Right atrium auricular region (tissue), 2 donors: ENCODE measurements at regions not wholly inside any gene's neighbourhood (a gene's known extent, or its start where the extent isn't known, plus 50 kb on each side); places are given as distances from the start of the nearest gene placed in this dataset.

ENCODE experiments used
- DNase-seq: peaks from one replicate; pipeline ENCODE4 v3.0.0-alpha.2; 2019; ENCODE audit warnings: low spot score
- H3K27ac ChIP-seq, 2 donors: fragments of 200-600 bp; sonication (generic); 1 replicate in 1 of 2; 2 replicates in 1 of 2; pipeline ENCODE4 v1.5.1; 2016 to 2019
- H3K27me3 ChIP-seq, 2 donors: fragments of 200-600 bp; sonication (generic); one replicate each; pipeline versions ENCODE4 v1.5.1 to v1.6.0; 2017 to 2019
- H3K36me3 ChIP-seq: fragments of 200-600 bp; sonication (generic); one replicate; pipeline ENCODE4 v1.5.1; 2016
- H3K4me1 ChIP-seq, 2 donors: fragments of 200-600 bp; sonication (generic); one replicate each; pipeline versions ENCODE4 v1.5.1 to v1.6.0; 2017 to 2019
- H3K4me3 ChIP-seq, 2 donors: fragments of 200-600 bp; sonication (generic); 1 replicate in 1 of 2; 2 replicates in 1 of 2; pipeline ENCODE4 v1.5.1; 2017 to 2019; ENCODE audit warnings: mild to moderate bottlenecking in 1 of 2, moderate library complexity in 1 of 2
- H3K9me3 ChIP-seq, 2 donors: fragments of 200-600 bp; sonication (generic); one replicate each; pipeline ENCODE4 v1.5.1; 2019
- CTCF ChIP-seq, 2 donors: fragments of 200-600 bp; sonication (generic); IDR thresholded peaks; one replicate each; pipeline ENCODE4 v1.5.1; 2019; ENCODE audit warnings: antibody characterized with exemption in 2 of 2

GRCh38 chr15:98025237-98025636 is 64.7 kb downstream of the ARRDC4 start:
- no peak for DNase-seq
- Histone ChIP-seq H3K27me3 (no peaks in the 10 kb centered on the region), H3K4me1 (no peaks in the 10 kb centered on the region), H3K9me3 (no peaks in the 10 kb centered on the region), H3K27ac (no peak overlapping the region), H3K36me3 (no peaks in the 10 kb centered on the region), H3K4me3 (no peak overlapping the region)
- TF ChIP-seq CTCF (IDR thresholded peaks at IDR 0.05) = no peak

- H3K27me3 ChIP-seq = no peaks in the 10 kb centered on the region
- no peaks in the 10 kb centered on the region for H3K4me1 ChIP-seq
Observed at GRCh38 chr15:98034731-98035130, 74.2 kb downstream of the ARRDC4 start.

GRCh38 chr15:98035134-98035533 is 74.6 kb downstream of the ARRDC4 start:
- no peaks in the 10 kb centered on the region for H3K36me3 ChIP-seq
- no peaks in the 10 kb centered on the region for H3K27me3 ChIP-seq
- H3K4me3 ChIP-seq = no peak overlapping the region
- H3K9me3 ChIP-seq = no peaks in the 10 kb centered on the region
- H3K4me1 ChIP-seq = no peaks in the 10 kb centered on the region
- no peak for TF ChIP-seq CTCF (IDR thresholded peaks at IDR 0.05)
- no peak for DNase-seq
- H3K27ac ChIP-seq = no peak overlapping the region

More at GRCh38 chr15:98034731-98035130, 74.2 kb downstream of the ARRDC4 start:
- Histone ChIP-seq H3K4me3 (no peak overlapping the region), H3K27ac (no peak overlapping the region), H3K9me3 (no peaks in the 10 kb centered on the region), H3K36me3 (no peaks in the 10 kb centered on the region)
- TF ChIP-seq CTCF (IDR thresholded peaks at IDR 0.05) = no peak
- no peak for DNase-seq

- no peak for TF ChIP-seq CTCF (IDR thresholded peaks at IDR 0.05)
- no peaks in the 10 kb centered on the region for H3K9me3 ChIP-seq
- H3K27ac ChIP-seq = no peak overlapping the region
- no peak overlapping the region for H3K4me3 ChIP-seq
- no peak for DNase-seq
- H3K27me3 ChIP-seq = no peaks in the 10 kb centered on the region
- no peaks in the 10 kb centered on the region for H3K4me1 ChIP-seq
- H3K36me3 ChIP-seq = no peaks in the 10 kb centered on the region
Observed at GRCh38 chr15:98035577-98036010, 75.1 kb downstream of the ARRDC4 start.

- no peak for DNase-seq
- no peaks in the 10 kb centered on the region for H3K9me3 ChIP-seq
- TF ChIP-seq CTCF (IDR thresholded peaks at IDR 0.05) = no peak
- H3K36me3 ChIP-seq = no peaks in the 10 kb centered on the region
- H3K27me3 ChIP-seq = no peaks in the 10 kb centered on the region
- H3K27ac ChIP-seq = no peak overlapping the region
- no peak overlapping the region for H3K4me3 ChIP-seq
- H3K4me1 ChIP-seq = no peaks in the 10 kb centered on the region
Observed at GRCh38 chr15:98039596-98039995, 79.1 kb downstream of the ARRDC4 start.

- no peak for TF ChIP-seq CTCF (IDR thresholded peaks at IDR 0.05)
- Histone ChIP-seq H3K4me1 (no peaks in the 10 kb centered on the region), H3K36me3 (no peaks in the 10 kb centered on the region), H3K27ac (no peak overlapping the region), H3K27me3 (no peaks in the 10 kb centered on the region), H3K4me3 (no peak overlapping the region), H3K9me3 (no peaks in the 10 kb centered on the region)
- DNase-seq = no peak
Observed at GRCh38 chr15:98040146-98040545, 79.6 kb downstream of the ARRDC4 start.
